Stimulated activated effector memory CD8-positive, alpha-beta T cell treated with anti-CD3 and anti-CD28 coated beads, Interleukin-12 subunit alpha, Interleukin-12 subunit beta, amount 100 ng/mL, for 72 hours (primary cell): ENCODE measurements at regions not wholly inside any gene's neighbourhood (a gene's known extent, or its start where the extent isn't known, plus 50 kb on each side); places are given as distances from the start of the nearest gene placed in this dataset.
A peak's percentile ranks its signal among the peaks of the same experiment; 100 is the strongest.
"Not testable (repeated sequence)": the region's sequence is repeated elsewhere in the genome, so short reads cannot be mapped to it uniquely, and the experiment has no call there.

Experiments used
- ATAC-seq: fragments of 150-1000 bp; cut with Tn5 transposase; 2 replicates; pipeline ENCODE4 v1.10.0; 2021
- DNase-seq, 2 donors: peaks; one replicate each; pipeline ENCODE4 v3.0.0; 2021 to 2022; ENCODE audit warnings: low spot score in 2 of 2
- H3K27ac Mint-ChIP-seq: one replicate; pipeline ENCODE4 v1.8.0; 2022; ENCODE audit warnings: mild to moderate bottlenecking, mixed read lengths
- H3K36me3 Mint-ChIP-seq: one replicate; pipeline ENCODE4 v1.8.0; 2022; ENCODE audit warnings: mild to moderate bottlenecking, mixed read lengths
- H3K4me1 Mint-ChIP-seq: one replicate; pipeline ENCODE4 v1.8.0; 2022; ENCODE audit warnings: mixed read lengths
- H3K4me3 Mint-ChIP-seq: one replicate; pipeline ENCODE4 v1.8.0; 2022; ENCODE audit warnings: mild to moderate bottlenecking, mixed read lengths
- H3K9me3 Mint-ChIP-seq: one replicate; pipeline ENCODE4 v1.8.0; 2022; ENCODE audit warnings: mixed read lengths

GRCh38 chr20:53778736-53779135 is 185.1 kb upstream of the ZNF217 start:
- no peaks in the 10 kb centered on the region for H3K4me1 Mint-ChIP-seq
- H3K9me3 Mint-ChIP-seq = no peaks in the 10 kb centered on the region
- H3K36me3 Mint-ChIP-seq = no peaks in the 10 kb centered on the region
- no peak overlapping the region for H3K4me3 Mint-ChIP-seq
- no peak for ATAC-seq
- H3K27ac Mint-ChIP-seq = no peak overlapping the region
- no peak for DNase-seq

GRCh38 chr20:53778041-53778516 is 184.4 kb upstream of the ZNF217 start:
- no peaks in the 10 kb centered on the region for H3K9me3 Mint-ChIP-seq
- no peak overlapping the region for H3K27ac Mint-ChIP-seq
- DNase-seq (no peak), ATAC-seq (no peak)
- no peak overlapping the region for H3K4me3 Mint-ChIP-seq
- H3K36me3 Mint-ChIP-seq = no peaks in the 10 kb centered on the region
- no peaks in the 10 kb centered on the region for H3K4me1 Mint-ChIP-seq

- not testable (repeated sequence) for H3K4me3 Mint-ChIP-seq, H3K4me1 Mint-ChIP-seq, H3K36me3 Mint-ChIP-seq, ATAC-seq, DNase-seq, H3K9me3 Mint-ChIP-seq, H3K27ac Mint-ChIP-seq
These were observed 183.8 kb upstream of the ZNF217 start for GRCh38 chr20:53777402-53777801.

GRCh38 chr20:53776858-53777257 is 183.2 kb upstream of the ZNF217 start:
- no peaks in the 10 kb centered on the region for H3K9me3 Mint-ChIP-seq
- H3K4me3 Mint-ChIP-seq = no peak overlapping the region
- no peaks in the 10 kb centered on the region for H3K36me3 Mint-ChIP-seq
- DNase-seq (no peak), ATAC-seq (no peak)
- no peaks in the 10 kb centered on the region for H3K4me1 Mint-ChIP-seq
- H3K27ac Mint-ChIP-seq = no peak overlapping the region

- no peak overlapping the region for H3K4me3 Mint-ChIP-seq
- DNase-seq (no peak), ATAC-seq (no peak)
- no peaks in the 10 kb centered on the region for H3K36me3 Mint-ChIP-seq
- H3K9me3 Mint-ChIP-seq = no peaks in the 10 kb centered on the region
- H3K27ac Mint-ChIP-seq = peak overlapping the region; percentile 7
- H3K4me1 Mint-ChIP-seq = no peaks in the 10 kb centered on the region
These were observed 181.0 kb upstream of the ZNF217 start for GRCh38 chr20:53774461-53775203.

GRCh38 chr20:53773792-53774401 is 180.3 kb upstream of the ZNF217 start:
- Mint-ChIP-seq H3K9me3 (no peaks in the 10 kb centered on the region), H3K27ac (peak overlapping the region; percentile 7), H3K36me3 (no peaks in the 10 kb centered on the region), H3K4me3 (no peak overlapping the region), H3K4me1 (no peaks in the 10 kb centered on the region)
- DNase-seq (no peak), ATAC-seq (peak; percentile 87)

GRCh38 chr20:53773066-53773791 is 179.6 kb upstream of the ZNF217 start:
- not testable (repeated sequence) for H3K36me3 Mint-ChIP-seq, ATAC-seq, H3K4me1 Mint-ChIP-seq, H3K27ac Mint-ChIP-seq, H3K9me3 Mint-ChIP-seq, H3K4me3 Mint-ChIP-seq, DNase-seq

- no peak for ATAC-seq
- Mint-ChIP-seq H3K36me3 (no peaks in the 10 kb centered on the region), H3K4me3 (no peak overlapping the region)
These were observed 175.4 kb upstream of the ZNF217 start for GRCh38 chr20:53769041-53769440.

GRCh38 chr20:53768329-53768728 is 174.7 kb upstream of the ZNF217 start:
- Mint-ChIP-seq H3K4me1 (no peaks in the 10 kb centered on the region), H3K4me3 (no peak overlapping the region), H3K36me3 (no peaks in the 10 kb centered on the region), H3K9me3 (no peaks in the 10 kb centered on the region), H3K27ac (no peak overlapping the region)
- DNase-seq (no peak), ATAC-seq (no peak)

More at GRCh38 chr20:53769041-53769440, 175.4 kb upstream of the ZNF217 start:
- no peak for DNase-seq
- Mint-ChIP-seq H3K9me3 (no peaks in the 10 kb centered on the region), H3K27ac (no peak overlapping the region), H3K4me1 (no peaks in the 10 kb centered on the region)

- Mint-ChIP-seq H3K9me3 (no peaks in the 10 kb centered on the region), H3K27ac (no peak overlapping the region), H3K4me1 (no peaks in the 10 kb centered on the region), H3K4me3 (no peak overlapping the region), H3K36me3 (no peaks in the 10 kb centered on the region)
- DNase-seq (no peak), ATAC-seq (no peak)
These were observed 173.7 kb upstream of the ZNF217 start for GRCh38 chr20:53767206-53767930.

GRCh38 chr20:53764415-53764800 is 170.8 kb upstream of the ZNF217 start:
- DNase-seq (no peak), ATAC-seq (no peak)
- Mint-ChIP-seq H3K9me3 (no peaks in the 10 kb centered on the region), H3K4me3 (no peak overlapping the region), H3K36me3 (no peaks in the 10 kb centered on the region), H3K27ac (no peak overlapping the region), H3K4me1 (no peaks in the 10 kb centered on the region)

- Mint-ChIP-seq H3K27ac (no peak overlapping the region), H3K9me3 (no peaks in the 10 kb centered on the region), H3K4me1 (peaks cover under 1% of the 10 kb centered on the region), H3K4me3 (no peak overlapping the region), H3K36me3 (no peaks in the 10 kb centered on the region)
- no peak for ATAC-seq
- no peak for DNase-seq
These were observed 170.2 kb upstream of the ZNF217 start for GRCh38 chr20:53763707-53764414.

- DNase-seq, ATAC-seq, H3K27ac Mint-ChIP-seq, H3K9me3 Mint-ChIP-seq, H3K36me3 Mint-ChIP-seq, H3K4me1 Mint-ChIP-seq, H3K4me3 Mint-ChIP-seq: not testable (repeated sequence)
These were observed 168.8 kb upstream of the ZNF217 start for GRCh38 chr20:53762423-53762798.

- peaks cover 12% of the 10 kb centered on the region for H3K4me1 Mint-ChIP-seq
- no peak overlapping the region for H3K4me3 Mint-ChIP-seq
- no peaks in the 10 kb centered on the region for H3K9me3 Mint-ChIP-seq
- DNase-seq (no peak), ATAC-seq (no peak)
- no peak overlapping the region for H3K27ac Mint-ChIP-seq
- no peaks in the 10 kb centered on the region for H3K36me3 Mint-ChIP-seq
These were observed 166.4 kb upstream of the ZNF217 start for GRCh38 chr20:53760025-53760441.

GRCh38 chr20:53757472-53757913 is 163.9 kb upstream of the ZNF217 start:
- Mint-ChIP-seq H3K4me1 (peaks cover 31% of the 10 kb centered on the region), H3K36me3 (no peaks in the 10 kb centered on the region), H3K4me3 (no peak overlapping the region), H3K9me3 (no peaks in the 10 kb centered on the region), H3K27ac (no peak overlapping the region)
- DNase-seq (no peak), ATAC-seq (no peak)
